ENCODE measurements at regions not wholly inside any gene's neighbourhood (a gene's known extent, or its start where the extent isn't known, plus 50 kb on each side); places are given as distances from the start of the nearest gene placed in this dataset.

DNA sequence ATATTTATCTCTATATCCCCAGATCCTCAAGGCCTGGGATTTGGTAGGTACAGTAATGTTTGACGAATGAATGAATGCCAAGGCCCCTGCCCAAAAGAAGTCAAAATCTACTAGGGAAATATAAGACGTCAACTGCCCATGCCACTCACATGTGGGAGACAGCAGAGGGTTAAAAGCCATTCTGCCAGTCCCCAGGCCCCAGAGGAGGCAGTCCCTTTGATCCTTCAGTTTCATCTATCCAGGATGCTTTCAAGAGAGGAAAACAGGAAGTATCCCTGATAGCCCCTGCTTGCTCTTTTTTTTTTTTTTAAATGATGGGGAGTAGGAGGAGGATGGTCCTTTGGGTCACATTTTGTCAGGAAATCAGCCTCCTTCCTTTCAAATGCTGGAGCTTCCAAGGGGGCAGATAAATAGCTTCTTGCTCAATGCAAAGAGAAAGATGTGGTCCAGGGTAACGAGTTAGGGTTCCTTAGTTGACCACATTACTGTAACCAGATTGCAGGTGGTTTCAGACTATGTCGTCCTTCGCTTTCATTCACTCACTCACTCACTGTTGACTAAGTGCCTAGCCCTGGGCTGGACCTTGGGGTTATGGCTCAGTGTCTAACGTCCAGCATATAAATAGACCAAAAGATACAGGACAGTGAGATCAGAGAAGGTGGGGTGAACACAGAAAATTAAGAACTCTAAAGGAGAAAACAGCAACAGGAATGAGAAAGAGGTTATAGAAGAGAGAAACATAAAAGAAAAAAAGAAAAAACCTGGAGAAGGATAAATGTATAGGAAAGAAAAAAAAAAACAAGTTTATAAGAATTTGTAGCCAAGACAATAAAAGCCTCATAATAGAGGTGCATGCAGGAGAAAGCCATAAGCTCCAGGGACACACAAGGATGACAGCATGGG, 64.6 kb upstream of the PIM1 start:
- ATAC-seq: no peak

DNA sequence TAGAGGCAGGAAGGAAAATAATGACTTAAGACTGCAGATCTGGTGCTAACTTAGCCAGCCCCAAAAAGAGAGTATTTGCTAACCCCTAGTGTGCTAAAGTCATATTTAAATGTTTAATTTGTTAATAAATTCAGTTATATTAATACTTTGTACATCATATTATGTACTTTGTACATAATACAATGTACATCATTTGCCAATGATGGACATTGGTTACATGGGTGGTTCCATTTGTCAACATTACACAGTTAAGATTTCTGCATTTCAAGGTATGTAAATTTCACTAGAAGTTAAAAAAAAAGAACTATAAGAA, 63.9 kb upstream of the PIM1 start:
- ATAC-seq: no peak

DNA sequence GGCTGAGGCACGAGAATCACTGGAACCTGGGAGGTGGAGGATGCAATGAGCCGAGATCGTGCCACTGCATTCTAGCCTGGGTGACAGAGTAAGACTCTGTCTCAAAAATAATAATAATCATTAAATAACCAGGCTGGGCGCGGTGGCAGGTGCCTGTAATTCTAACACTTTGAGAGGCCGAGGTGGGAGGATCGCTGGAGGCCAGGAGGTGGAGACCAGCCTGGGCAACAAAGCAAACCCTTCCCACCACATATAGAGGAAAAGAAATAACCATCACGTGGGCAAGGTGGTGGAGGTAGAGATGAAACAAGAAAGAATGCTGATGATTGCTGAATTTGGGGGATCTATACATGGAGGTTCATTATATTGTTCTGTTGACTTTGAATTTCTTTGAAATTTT, 63.4 kb upstream of the PIM1 start:
- no peak for ATAC-seq

DNA sequence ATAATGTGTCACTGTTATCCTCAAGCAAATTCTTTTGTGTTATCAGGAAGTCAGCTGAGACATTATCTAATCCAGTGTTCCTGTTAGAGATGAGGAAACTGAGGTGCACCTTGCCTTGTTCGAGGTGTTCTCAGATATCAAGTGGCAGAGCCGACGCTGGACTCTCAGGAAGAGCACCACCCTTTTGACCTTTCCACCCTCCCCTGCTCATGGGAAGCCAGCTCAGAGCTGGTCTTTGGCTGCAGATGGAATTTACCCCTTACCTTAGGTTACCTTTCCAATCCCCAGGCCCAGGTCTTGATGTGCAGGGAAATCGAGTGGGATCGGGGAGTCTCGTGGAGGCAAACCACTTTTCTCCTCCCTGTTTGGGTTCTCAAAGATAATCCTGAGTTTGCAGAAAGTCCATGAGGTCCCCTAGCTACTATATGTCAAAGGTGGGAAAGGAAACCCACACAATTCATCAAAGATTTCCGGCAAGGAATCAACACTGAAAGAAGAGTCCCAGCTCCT, 62.9 kb upstream of the PIM1 start:
- ATAC-seq: no peak

DNA sequence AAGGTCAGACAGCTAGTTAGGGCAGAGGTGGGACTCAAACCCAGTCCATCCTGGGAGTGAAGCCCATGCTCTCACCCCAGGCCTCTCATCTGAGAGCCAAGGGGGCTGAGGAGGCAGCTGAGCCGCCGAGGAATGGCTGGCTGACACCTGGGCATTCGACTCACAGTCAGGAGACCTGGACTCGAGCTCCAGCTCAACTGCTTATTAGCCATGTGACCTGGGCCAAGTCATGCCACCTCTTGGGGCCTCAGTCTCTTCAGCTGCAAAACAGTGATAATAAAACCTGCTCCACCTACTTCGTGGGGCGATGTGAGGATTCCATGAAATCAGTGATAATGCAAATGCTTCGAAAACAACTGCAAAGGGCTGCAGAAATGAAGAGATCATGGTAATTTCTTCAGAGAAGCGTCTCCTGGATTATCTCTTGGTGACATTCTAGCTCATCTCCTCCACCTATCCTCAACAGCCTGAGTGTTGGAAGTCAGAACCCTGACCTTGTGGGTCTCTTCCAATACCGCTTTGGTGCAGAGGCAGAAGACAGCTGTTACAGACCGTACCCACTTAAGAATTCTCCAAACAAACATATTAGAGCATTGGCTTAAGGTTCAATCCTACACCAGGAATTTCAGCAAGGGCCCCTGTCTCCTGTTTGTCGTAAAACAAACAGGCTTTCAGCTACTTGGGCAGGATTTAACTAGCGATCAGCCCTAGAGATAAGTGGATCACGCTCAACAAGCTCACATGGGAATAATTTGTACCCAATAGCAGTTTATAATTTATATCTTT, 60.0 kb upstream of the PIM1 start:
- no peak for ATAC-seq

DNA sequence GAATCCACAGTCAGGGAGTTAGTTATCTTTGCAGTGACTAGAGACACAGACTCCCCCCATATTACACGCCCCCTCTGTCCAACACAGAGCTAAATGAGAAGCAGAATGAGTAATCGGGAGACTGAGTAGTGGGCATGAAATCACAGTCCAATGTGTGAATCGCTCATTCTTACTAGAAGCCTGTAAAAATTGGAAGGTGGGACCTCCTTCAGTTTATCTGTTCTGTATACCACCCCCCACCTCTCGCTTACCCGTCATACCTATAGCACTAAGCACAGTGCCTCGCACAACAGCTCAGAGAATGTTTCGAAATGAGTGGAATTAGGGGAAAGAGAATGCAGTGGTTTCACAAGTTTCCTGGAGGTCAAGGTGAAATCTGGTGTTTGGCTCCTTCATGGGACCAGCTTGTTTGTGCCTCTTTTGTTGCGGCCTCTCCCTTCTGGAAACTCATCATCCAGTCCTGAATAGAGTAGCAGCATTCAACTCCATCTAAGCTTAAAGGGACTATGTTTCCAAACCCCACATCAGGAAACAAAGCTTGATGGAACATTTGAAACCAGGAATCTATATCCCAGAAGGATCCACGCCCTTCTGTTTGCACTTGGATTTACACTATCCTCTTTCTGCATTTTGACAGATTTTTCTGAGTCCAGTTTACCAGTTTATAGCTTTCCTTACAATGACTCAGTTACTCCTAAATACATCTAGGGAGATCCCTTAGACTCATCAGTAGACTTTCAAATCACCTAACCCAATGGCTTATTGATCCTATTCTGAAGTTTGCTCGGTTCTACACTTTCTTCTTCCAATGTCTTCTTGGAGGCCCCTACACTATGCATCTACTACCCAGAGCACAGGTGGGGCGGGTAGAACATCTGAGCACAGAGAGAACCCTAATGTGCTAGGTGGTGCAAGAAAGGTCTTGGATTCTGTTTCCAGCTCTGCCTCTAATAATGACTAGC, 59.2 kb upstream of the PIM1 start:
- no peak for ATAC-seq

DNA sequence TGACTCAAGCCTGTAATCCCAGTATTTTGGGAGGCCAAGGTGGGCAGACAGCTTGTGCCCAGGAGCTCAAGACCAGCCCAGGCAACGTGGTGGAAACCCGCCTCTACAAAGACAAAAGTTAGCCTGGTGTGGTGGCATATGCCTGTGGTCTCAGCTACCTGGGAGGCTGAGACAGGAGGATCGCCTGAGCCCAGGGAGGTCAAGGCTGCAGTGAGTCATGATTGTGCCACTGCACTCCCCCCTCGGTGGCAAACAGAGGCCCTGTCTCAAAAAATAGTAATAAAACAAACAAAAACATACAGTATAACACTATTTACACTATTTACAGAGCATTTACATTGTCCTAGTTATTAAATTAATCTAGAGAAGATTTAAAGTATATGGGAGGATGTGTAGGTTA, 56.0 kb upstream of the PIM1 start:
- no peak for ATAC-seq

DNA sequence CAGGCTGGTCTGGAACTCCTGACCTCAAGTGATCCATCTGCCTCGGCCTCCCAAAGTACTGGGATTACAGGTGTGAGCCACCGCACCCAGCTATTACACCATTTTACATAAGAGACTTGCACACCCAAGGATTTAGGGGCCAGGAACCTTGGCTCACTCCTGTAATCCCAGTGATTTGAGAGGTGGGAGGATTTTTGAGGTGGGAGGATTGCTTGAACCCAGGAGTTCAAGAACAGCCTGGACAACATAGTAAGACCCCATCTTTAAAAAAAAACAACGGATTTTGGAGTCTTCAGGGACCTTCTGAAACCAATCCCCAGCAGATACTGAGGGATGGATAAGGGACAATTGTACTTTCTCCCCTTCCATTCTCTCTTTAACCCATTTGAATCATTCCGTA, 55.3 kb upstream of the PIM1 start:
- no peak for ATAC-seq

DNA sequence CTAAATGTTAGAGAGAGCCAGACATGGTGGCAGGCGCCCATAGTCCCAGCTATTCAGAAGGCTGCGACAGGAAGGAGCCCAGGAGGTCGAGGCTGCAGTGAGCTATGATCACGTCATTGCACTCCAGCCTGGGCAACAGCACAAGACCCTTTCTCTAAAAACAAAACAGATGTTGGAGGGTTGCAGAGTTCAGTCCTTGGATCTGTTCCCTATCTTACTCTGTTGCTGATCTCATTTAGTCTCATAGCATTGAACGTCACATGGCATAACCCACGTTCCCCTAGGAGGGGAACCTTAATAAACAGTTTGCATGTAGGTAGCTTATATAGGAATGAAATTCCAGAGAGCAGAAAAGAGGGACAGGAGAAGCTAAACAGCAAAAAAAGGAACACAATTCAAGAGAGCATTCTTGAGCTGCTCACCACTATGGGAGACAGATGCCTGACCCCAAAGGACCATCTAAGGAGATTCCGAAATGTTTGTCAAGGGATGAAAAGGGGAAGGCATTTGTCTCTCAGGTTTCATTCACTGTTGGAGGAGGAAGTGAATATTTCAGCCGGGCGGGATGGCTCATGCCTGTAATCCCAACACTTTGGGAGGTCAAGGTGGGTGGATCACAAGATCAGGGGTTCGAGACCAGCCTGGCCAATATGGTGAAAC, 54.6 kb upstream of the PIM1 start:
- ATAC-seq: no peak

DNA sequence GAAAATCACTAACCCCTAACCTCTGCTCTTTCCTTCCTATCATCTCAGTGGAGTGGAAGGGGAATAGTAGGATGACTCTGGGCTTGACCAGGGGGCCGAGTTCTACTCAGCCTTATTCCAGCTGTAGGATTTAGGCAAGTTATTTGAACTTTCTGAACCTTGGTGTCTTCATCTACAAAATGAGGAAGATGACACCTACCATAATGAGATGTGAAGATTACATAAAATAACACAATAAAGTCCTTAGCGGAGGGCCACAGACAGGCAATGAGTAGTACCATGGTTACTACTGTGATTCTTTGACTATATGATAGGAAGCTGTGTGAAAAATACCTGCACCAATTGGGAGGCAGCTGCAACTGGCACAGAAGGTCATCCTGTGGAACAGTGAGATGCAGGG, 53.6 kb upstream of the PIM1 start:
- ATAC-seq: no peak

DNA sequence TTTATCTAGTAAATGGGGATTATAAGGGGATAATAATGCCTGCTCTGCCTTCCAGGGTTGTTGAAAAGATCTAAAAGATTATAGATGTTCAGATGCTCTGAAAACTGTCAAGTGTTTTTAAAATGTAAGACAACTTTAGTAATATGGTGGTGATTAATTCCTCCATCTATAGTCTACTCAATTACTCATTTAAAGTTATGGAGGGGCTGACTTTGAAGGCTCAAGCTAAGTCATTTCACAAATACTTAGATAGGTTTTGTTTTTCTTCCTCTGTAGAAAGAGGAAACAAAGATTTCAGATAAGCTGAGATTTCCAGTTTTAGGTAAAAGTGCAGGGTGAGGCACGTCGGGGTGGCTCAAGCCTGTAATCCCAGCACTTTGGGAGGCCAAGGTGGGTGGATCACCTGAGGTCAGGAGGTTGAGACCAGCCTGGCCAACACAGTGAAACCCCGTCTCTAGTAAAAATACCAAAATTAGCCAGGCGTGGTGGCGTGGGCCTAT, 50.5 kb upstream of the PIM1 start:
- ATAC-seq: no peak

Measured in esophagus mucosa (tissue), 1 donor.